WERI-Rb-1 (cell line): ENCODE measurements at regions not wholly inside any gene's neighbourhood (a gene's known extent, or its start where the extent isn't known, plus 50 kb on each side); places are given as distances from the start of the nearest gene placed in this dataset.

Experiments
- DNase-seq: peaks from one replicate; pipeline ENCODE4 v3.0.0-alpha.2; 2020
- H3K27ac ChIP-seq: fragments of 250-450 bp; sonication (Bioruptor Pico); 2 replicates; pipeline ENCODE4 v1.5.1; 2020; ENCODE audit warnings: mild to moderate bottlenecking, moderate library complexity
- H3K27me3 ChIP-seq: fragments of 250-450 bp; sonication (Bioruptor Pico); 2 replicates; pipeline ENCODE4 v1.5.1; 2021; ENCODE audit warnings: mild to moderate bottlenecking, low read depth, moderate library complexity; ENCODE audit not compliant: insufficient read depth, severe bottlenecking
- H3K36me3 ChIP-seq: fragments of 250-450 bp; sonication (Bioruptor Pico); 2 replicates; pipeline ENCODE4 v1.5.1; 2020; ENCODE audit warnings: mild to moderate bottlenecking, moderate library complexity
- H3K4me3 ChIP-seq: 2 replicates; pipeline ENCODE4 v1.5.1; 2011; ENCODE audit warnings: low read depth, mild to moderate bottlenecking, control low read depth, low read length
- H3K9me3 ChIP-seq: fragments of 250-450 bp; sonication (Bioruptor Pico); 2 replicates; pipeline ENCODE4 v1.5.1; 2021; ENCODE audit warnings: mild to moderate bottlenecking, moderate library complexity; ENCODE audit not compliant: severe bottlenecking
- TF ChIP-seq, protein P1 (sequence below): IDR thresholded peaks from 2 replicates; pipeline ENCODE4 v1.5.1; 2011; ENCODE audit warnings: low read depth, mild to moderate bottlenecking, control low read depth, inconsistent platforms, low read length

DNA sequence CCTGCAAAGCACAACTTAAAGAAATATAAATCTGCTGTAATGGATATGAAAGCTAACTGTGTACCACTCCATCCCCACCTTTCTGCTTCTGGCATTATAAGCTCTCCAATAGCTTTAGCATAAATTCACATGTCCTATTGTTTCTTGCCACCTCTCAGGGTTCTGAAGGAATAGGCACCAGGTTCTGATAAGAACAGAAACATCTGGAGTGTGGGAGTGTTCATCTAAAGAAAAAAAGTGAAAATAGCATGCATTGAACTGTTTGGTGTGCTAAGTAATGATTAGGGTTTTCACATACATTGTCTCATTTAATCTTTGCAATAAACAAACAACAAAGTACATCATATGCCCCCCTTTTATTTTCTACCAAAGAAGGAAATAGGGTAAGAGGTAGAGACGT lies 72.3 kb downstream of the FAM76B start:
- TF ChIP-seq, protein P1, sequence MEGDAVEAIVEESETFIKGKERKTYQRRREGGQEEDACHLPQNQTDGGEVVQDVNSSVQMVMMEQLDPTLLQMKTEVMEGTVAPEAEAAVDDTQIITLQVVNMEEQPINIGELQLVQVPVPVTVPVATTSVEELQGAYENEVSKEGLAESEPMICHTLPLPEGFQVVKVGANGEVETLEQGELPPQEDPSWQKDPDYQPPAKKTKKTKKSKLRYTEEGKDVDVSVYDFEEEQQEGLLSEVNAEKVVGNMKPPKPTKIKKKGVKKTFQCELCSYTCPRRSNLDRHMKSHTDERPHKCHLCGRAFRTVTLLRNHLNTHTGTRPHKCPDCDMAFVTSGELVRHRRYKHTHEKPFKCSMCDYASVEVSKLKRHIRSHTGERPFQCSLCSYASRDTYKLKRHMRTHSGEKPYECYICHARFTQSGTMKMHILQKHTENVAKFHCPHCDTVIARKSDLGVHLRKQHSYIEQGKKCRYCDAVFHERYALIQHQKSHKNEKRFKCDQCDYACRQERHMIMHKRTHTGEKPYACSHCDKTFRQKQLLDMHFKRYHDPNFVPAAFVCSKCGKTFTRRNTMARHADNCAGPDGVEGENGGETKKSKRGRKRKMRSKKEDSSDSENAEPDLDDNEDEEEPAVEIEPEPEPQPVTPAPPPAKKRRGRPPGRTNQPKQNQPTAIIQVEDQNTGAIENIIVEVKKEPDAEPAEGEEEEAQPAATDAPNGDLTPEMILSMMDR: no peak
- Histone ChIP-seq H3K4me3 (no peak overlapping the region), H3K27me3 (no peaks in the 10 kb centered on the region), H3K36me3 (no peaks in the 10 kb centered on the region), H3K9me3 (no peaks in the 10 kb centered on the region), H3K27ac (no peak overlapping the region)
- no peak for DNase-seq

DNA sequence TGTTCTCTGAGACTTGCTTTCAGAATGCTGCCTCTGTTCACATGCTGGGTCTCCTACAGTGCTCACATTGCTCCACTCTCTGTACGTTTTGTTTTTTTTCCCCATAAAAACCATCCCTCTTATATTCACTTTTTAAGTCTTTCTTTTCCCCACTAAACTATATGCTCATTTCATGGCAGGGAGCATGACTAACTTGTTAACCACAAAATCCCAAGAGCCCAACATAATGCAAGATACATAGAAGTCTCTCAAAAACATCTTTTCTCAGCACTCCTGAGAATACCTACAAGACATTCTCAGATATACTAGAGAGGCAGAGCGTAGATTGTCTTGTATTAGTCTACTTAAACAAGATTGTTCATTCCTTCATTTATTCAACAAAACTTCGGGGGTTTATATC lies 73.3 kb downstream of the FAM76B start:
- Histone ChIP-seq H3K27me3 (no peaks in the 10 kb centered on the region), H3K36me3 (no peaks in the 10 kb centered on the region), H3K27ac (no peak overlapping the region), H3K9me3 (no peaks in the 10 kb centered on the region), H3K4me3 (no peak overlapping the region)
- no peak for DNase-seq
- TF ChIP-seq, protein P1: no peak

DNA sequence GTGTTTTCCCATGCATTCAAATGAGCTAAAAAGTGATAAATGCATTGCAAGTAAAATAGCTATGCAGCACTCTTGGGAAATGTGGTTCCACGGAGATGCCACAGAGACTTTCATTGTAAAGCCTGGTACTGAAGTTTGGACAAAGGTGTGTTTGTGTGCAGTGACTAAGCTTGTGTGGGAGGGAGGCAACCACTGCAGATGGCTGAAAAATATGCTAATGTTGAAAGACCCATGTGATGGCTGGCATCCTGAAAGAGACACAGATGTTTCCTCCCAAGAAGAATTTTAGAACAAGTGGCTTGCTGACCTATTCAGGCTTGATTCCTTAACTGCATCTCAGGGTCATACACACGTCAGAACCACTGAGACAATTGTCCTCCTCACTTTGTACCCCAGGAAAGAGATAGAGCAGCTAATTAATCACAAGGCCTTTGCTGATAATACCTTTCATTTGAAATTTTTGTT lies 73.8 kb downstream of the FAM76B start:
- Histone ChIP-seq H3K27ac (no peak overlapping the region), H3K4me3 (no peak overlapping the region), H3K27me3 (no peaks in the 10 kb centered on the region), H3K9me3 (no peaks in the 10 kb centered on the region), H3K36me3 (no peaks in the 10 kb centered on the region)
- DNase-seq: no peak
- TF ChIP-seq, protein P1: no peak

DNA sequence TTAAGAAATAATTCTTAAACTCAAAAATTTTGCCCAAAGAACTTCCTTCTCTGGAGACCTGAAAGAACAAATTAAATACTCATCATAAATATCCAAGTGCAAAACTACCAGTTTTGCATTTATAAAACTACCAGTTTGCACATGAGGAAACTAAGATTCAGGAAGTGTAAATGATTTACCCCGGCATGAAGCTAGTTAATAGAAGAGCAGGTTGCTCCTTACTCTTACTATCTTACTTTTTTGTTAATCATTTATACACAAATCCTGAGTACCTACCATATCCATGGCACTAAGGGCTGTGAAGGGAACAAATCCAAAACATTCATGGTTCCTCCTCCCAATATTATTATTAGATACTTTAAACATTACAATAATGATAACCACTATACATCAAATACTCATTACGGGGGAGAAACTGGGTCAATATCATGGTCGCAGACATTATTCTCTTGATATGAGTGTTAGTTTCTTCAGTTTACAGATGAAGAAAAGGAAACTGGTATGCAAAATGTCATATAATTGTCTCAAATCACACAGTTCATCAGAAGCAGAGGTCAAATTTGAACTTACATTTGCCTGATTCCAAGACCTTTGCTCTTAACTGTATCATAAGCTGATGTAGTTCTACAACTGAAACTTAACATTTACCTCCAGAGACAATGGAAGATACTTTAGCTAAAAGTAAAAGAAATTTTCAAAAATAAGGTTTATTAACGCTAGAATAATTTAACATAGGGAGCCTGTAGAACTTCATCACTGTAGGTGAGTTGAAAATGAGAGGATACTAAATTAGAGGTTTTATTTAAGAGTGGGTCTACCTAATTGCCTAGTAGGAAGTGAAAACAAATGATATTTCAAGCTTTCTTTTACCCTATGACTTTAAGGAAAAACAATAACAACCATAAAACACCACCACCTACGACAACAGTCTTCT lies 74.5 kb downstream of the FAM76B start:
- TF ChIP-seq, protein P1: no peak
- DNase-seq: no peak
- Histone ChIP-seq H3K36me3 (no peaks in the 10 kb centered on the region), H3K4me3 (no peak overlapping the region), H3K9me3 (no peaks in the 10 kb centered on the region), H3K27me3 (no peaks in the 10 kb centered on the region), H3K27ac (no peak overlapping the region)

DNA sequence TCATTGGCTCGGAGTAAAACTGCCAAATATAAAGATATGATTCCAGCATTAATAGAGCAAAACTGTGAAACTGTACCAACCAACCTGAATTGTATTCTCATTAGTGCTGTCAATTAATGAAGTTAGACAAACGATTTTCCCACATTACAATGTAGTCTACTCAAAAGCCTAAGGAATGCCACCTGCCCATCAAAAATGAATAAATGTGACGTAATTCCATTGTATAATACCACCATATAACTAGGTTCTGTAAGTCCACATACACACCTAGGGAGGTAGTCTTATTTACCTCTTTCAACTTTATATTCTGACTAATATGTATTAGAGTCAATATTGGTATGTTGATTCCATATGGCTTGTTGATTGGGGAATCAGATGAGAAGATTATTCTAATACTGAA lies 76.2 kb downstream of the FAM76B start:
- TF ChIP-seq, protein P1: no peak
- DNase-seq: no peak
- no peak overlapping the region for H3K27ac ChIP-seq
- H3K9me3 ChIP-seq: no peaks in the 10 kb centered on the region
- H3K27me3 ChIP-seq: no peaks in the 10 kb centered on the region
- H3K4me3 ChIP-seq: no peak overlapping the region
- no peaks in the 10 kb centered on the region for H3K36me3 ChIP-seq

DNA sequence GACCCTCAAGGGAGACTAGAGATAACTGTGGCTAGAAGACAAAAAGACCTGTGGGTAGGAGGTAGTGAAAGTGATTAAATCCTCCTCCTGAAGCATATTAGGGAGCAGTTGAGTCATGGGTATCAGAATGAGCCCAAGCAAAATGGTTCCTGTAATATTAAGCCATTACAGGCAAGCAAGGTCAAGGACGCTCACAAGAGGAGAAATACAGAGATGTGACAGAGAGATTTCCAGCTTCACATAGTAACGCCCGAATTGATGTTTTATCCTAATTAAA lies 77.7 kb downstream of the FAM76B start:
- Histone ChIP-seq H3K27me3 (no peaks in the 10 kb centered on the region), H3K27ac (no peak overlapping the region), H3K36me3 (no peaks in the 10 kb centered on the region), H3K4me3 (no peak overlapping the region), H3K9me3 (no peaks in the 10 kb centered on the region)
- TF ChIP-seq, protein P1: no peak
- no peak for DNase-seq
